OCI-LY7 (cell line): ENCODE measurements at regions not wholly inside any gene's neighbourhood (a gene's known extent, or its start where the extent isn't known, plus 50 kb on each side); places are given as distances from the start of the nearest gene placed in this dataset.

ENCODE experiments used
- BruUV-seq: library from RNA; stranded (reverse); fragments of 400-500 nt; replicated peaks from 2 replicates; lab custom pipeline; 2021; lab: Mats Ljungman, UMichigan
- CTCF ChIA-PET: fragments of 300-600 bp; sonication (Branson Sonifier 250); formaldehyde crosslinking; loops from one replicate; lab custom pipeline; 2022; ENCODE audit warnings: antibody characterized with exemption; ENCODE audit not compliant: unreplicated experiment; lab: Charles Lee
- POLR2A ChIA-PET: fragments of 300-600 bp; sonication (Branson Sonifier 250); formaldehyde crosslinking; loops from one replicate; lab custom pipeline; 2022; ENCODE audit warnings: antibody characterized with exemption; lab: Charles Lee
- DNase-seq: peaks from one replicate; pipeline ENCODE4 v3.0.0-alpha.2; 2015; ENCODE audit warnings: low spot score
- H2AFZ ChIP-seq: fragments of 200-600 bp; sonication (generic), shearing (Covaris generic); 2 replicates; pipeline ENCODE4 v1.6.1; 2014; ENCODE audit warnings: mild to moderate bottlenecking, antibody characterized with exemption, low read length, moderate library complexity
- H3K27ac ChIP-seq: fragments of 200-600 bp; sonication (generic); 2 replicates; pipeline ENCODE4 v1.5.1; 2014; ENCODE audit warnings: mixed run types, low read depth, mild to moderate bottlenecking, moderate library complexity, low read length, inconsistent platforms; ENCODE audit not compliant: poor library complexity, severe bottlenecking
- H3K36me3 ChIP-seq: fragments of 200-600 bp; sonication (generic); 2 replicates; pipeline ENCODE4 v1.6.1; 2014; ENCODE audit warnings: mild to moderate bottlenecking, antibody characterized with exemption, low read length, moderate library complexity, mixed read lengths; ENCODE audit not compliant: insufficient read depth
- H3K4me1 ChIP-seq: fragments of 200-600 bp; sonication (generic); 2 replicates; pipeline ENCODE4 v1.5.1; 2014; ENCODE audit warnings: mild to moderate bottlenecking, low read length; ENCODE audit not compliant: insufficient read depth, poor library complexity, severe bottlenecking
- H3K4me2 ChIP-seq: fragments of 200-600 bp; sonication (generic); 2 replicates; pipeline ENCODE4 v1.6.1; 2014; ENCODE audit warnings: mild to moderate bottlenecking, low read length
- H3K4me3 ChIP-seq: fragments of 200-600 bp; sonication (generic); 2 replicates; pipeline ENCODE4 v1.5.1; 2014; ENCODE audit warnings: mild to moderate bottlenecking, low read depth, low read length; ENCODE audit not compliant: poor library complexity, severe bottlenecking
- H3K79me2 ChIP-seq: fragments of 200-600 bp; sonication (generic); 2 replicates; pipeline ENCODE4 v1.6.1; 2016; ENCODE audit warnings: low read depth, mild to moderate bottlenecking, low read length, moderate library complexity, mixed read lengths; ENCODE audit not compliant: insufficient read depth
- H3K9me2 ChIP-seq: fragments of 200-600 bp; sonication (generic); 2 replicates; pipeline ENCODE4 v1.6.1; 2016; ENCODE audit warnings: mild to moderate bottlenecking, low read length, mixed read lengths; ENCODE audit not compliant: insufficient read depth
- H3K9me3 ChIP-seq: fragments of 200-600 bp; sonication (generic); 2 replicates; pipeline ENCODE4 v1.6.1; 2014; ENCODE audit warnings: mild to moderate bottlenecking, mixed run types, low read length, mixed read lengths
- H4K20me1 ChIP-seq: fragments of 200-600 bp; sonication (generic); 2 replicates; pipeline ENCODE4 v1.6.1; 2014; ENCODE audit warnings: mild to moderate bottlenecking, antibody characterized with exemption, low read length, moderate library complexity, mixed read lengths; ENCODE audit not compliant: insufficient read depth
- EZH2phosphoT487 ChIP-seq: fragments of 200-600 bp; sonication (generic); IDR thresholded peaks from 2 replicates; pipeline ENCODE4 v1.6.1; 2018; ENCODE audit warnings: low read depth, borderline replicate concordance, mild to moderate bottlenecking, mixed run types, antibody characterized with exemption, low read length, moderate library complexity, mixed read lengths
- intact Hi-C: fragments of 100-400 bp; cut with micrococcal nuclease; formaldehyde crosslinking; loops from one replicate; pipeline ENCODE4 v1.10.0; 2022; ENCODE audit not compliant: unreplicated experiment
- TF ChIP-seq, protein P1 (sequence below): fragments of 200-600 bp; sonication (generic); conservative IDR thresholded peaks from 2 replicates; pipeline ENCODE4 v1.5.1; 2014; ENCODE audit warnings: mild to moderate bottlenecking, antibody characterized with exemption, low read length, moderate library complexity, mixed read lengths

DNA sequence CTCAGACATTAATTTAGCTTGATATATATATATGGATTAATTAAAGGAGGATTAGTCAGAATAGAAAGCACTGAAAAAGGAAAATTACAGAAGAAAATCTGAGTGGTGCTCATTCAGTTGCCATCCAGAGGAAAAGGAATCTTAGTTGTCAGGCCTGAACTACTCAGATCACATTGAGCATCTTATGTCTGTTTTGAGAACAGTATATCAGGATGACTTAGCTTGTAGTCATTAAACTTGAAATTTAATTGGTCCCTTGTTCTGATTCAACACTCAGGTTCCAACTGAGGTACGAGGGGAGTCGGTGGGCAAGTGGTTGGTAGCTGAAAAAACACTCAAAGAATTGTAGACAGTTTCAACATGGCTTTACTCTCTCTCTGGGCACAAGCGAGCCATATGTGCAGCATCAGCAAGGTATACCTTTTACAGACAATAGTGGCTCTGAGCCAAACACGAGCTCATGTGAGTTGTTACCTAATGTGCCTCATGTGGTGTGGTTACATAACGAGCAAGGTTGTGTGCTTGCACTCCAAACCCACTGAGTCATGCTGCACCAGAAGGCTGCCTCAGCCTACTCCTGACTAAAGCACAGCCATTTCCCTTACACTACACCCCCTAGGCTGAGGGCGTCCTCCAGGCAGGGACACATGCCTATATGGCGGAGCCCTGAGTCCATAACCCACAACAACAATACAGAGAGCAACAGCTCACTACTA, 73.0 kb upstream of the HMGN3 start:
- Histone ChIP-seq H3K9me3 (no peaks in the 10 kb centered on the region), H3K27ac (no peak overlapping the region), H3K9me2 (no peaks in the 10 kb centered on the region), H3K4me1 (no peaks in the 10 kb centered on the region), H2AFZ (no peak overlapping the region), H4K20me1 (no peaks in the 10 kb centered on the region), H3K4me3 (no peak overlapping the region), H3K36me3 (no peaks in the 10 kb centered on the region), H3K4me2 (no peak overlapping the region), H3K79me2 (no peaks in the 10 kb centered on the region)
- POLR2A ChIA-PET = interaction anchor here (0.6 kb wide), 1 partner anchor 744 kb away, joined by 4 read pairs; no protein-coding TSS in a partner anchor
- DNase-seq = no peak
- no TSS peak for BruUV-seq
- intact Hi-C loops = no loop called here
- CTCF ChIA-PET = no interaction called here
- TF ChIP-seq, protein P1, sequence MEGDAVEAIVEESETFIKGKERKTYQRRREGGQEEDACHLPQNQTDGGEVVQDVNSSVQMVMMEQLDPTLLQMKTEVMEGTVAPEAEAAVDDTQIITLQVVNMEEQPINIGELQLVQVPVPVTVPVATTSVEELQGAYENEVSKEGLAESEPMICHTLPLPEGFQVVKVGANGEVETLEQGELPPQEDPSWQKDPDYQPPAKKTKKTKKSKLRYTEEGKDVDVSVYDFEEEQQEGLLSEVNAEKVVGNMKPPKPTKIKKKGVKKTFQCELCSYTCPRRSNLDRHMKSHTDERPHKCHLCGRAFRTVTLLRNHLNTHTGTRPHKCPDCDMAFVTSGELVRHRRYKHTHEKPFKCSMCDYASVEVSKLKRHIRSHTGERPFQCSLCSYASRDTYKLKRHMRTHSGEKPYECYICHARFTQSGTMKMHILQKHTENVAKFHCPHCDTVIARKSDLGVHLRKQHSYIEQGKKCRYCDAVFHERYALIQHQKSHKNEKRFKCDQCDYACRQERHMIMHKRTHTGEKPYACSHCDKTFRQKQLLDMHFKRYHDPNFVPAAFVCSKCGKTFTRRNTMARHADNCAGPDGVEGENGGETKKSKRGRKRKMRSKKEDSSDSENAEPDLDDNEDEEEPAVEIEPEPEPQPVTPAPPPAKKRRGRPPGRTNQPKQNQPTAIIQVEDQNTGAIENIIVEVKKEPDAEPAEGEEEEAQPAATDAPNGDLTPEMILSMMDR = no peak
- TF ChIP-seq EZH2phosphoT487 = no peak

DNA sequence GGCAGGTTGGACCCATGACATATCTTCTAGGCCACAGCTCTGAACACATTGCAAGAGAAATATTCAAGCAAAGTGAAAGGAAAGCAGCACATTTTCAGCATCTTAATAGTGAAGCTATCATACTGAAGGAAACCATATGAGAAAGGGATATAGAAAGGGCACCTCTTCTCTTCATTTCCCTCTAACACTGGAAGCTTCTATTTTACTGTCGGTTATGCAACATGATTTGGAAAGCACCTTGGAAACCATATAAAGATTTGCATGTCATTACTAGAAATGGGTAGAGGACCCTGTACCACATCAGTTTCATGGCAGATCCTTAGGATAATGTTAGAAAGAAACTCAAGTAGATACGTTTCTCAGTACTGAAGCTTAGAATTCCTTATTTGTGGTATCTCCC, 70.5 kb upstream of the HMGN3 start:
- intact Hi-C loops = no loop called here
- Histone ChIP-seq H3K9me3 (no peaks in the 10 kb centered on the region), H3K4me1 (no peaks in the 10 kb centered on the region), H3K36me3 (no peaks in the 10 kb centered on the region), H4K20me1 (no peaks in the 10 kb centered on the region), H3K4me2 (no peak overlapping the region), H2AFZ (no peak overlapping the region), H3K79me2 (no peaks in the 10 kb centered on the region), H3K9me2 (no peaks in the 10 kb centered on the region), H3K4me3 (no peak overlapping the region), H3K27ac (no peak overlapping the region)
- no peak for DNase-seq
- TF ChIP-seq, protein P1 = no peak
- no peak for TF ChIP-seq EZH2phosphoT487
- no TSS peak for BruUV-seq
- ChIA-PET POLR2A (interaction anchor here (1.1 kb wide), 1 partner anchor 13 kb away, joined by 4 read pairs; no protein-coding TSS in a partner anchor), CTCF (no interaction called here)

DNA sequence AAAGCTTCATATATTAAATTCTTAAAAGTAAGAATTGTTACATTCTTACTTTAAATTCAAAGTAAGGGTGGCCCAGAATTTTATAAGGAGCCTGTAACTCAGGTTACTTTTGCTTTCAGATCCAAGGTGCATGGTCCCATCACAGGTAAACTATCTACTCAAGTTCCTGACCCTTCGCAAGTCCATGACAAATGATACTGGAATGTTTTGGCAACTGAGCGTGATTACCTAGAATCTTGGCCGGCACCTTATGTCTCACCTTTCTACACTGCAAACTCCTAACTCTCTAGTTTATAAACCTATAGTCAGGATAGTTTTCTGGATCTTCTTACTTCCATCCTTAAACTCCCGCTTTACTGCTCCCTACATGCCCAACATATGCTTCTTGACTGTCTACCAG, 67.9 kb upstream of the HMGN3 start:
- no TSS peak for BruUV-seq
- no peaks in the 10 kb centered on the region for H3K4me1 ChIP-seq
- DNase-seq = no peak
- intact Hi-C loops = no loop called here
- no peaks in the 10 kb centered on the region for H3K79me2 ChIP-seq
- no peaks in the 10 kb centered on the region for H3K36me3 ChIP-seq
- no peak overlapping the region for H3K4me2 ChIP-seq
- no peak overlapping the region for H3K4me3 ChIP-seq
- no peak overlapping the region for H2AFZ ChIP-seq
- no peak overlapping the region for H3K27ac ChIP-seq
- POLR2A ChIA-PET = interaction anchor here (0.7 kb wide), 1 partner anchor 551 kb away, joined by 3 read pairs; no protein-coding TSS in a partner anchor
- H4K20me1 ChIP-seq = no peaks in the 10 kb centered on the region
- no peaks in the 10 kb centered on the region for H3K9me2 ChIP-seq
- no peaks in the 10 kb centered on the region for H3K9me3 ChIP-seq
- CTCF ChIA-PET = no interaction called here
- TF ChIP-seq, protein P1 = no peak
- no peak for TF ChIP-seq EZH2phosphoT487
